Stimulated activated CD8-positive, alpha-beta memory T cell treated with anti-CD3 and anti-CD28 coated beads, Interleukin-12 subunit alpha, Interleukin-12 subunit beta, amount 100 ng/mL, for 1 hour (primary cell): ENCODE measurements at regions not wholly inside any gene's neighbourhood (a gene's known extent, or its start where the extent isn't known, plus 50 kb on each side); places are given as distances from the start of the nearest gene placed in this dataset.
"Not testable (repeated sequence)": the region's sequence is repeated elsewhere in the genome, so short reads cannot be mapped to it uniquely, and the experiment has no call there.

Experiments used
- DNase-seq: peaks from one replicate; pipeline ENCODE4 v3.0.0-alpha.2; 2020; ENCODE audit warnings: low read depth

DNA sequence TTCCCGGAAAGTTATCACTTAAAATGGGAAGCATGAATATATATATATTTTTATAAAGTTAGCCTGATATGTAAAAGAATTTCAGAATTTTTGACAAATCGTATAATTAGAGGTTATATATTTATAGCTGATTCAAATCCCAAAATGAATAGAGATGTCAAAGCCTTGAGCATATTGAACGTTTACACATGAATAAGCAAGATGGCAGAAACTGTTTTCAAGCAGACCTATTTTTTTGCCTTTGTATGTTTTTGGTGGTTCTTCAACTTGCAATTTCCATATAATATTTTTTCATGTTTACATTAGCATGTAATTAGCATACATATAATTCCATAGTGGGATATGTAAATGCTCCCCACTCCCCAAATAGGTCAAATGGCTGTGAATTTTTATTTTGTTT lies 189.9 kb downstream of the PRL start:
- DNase-seq, result no peak

DNA sequence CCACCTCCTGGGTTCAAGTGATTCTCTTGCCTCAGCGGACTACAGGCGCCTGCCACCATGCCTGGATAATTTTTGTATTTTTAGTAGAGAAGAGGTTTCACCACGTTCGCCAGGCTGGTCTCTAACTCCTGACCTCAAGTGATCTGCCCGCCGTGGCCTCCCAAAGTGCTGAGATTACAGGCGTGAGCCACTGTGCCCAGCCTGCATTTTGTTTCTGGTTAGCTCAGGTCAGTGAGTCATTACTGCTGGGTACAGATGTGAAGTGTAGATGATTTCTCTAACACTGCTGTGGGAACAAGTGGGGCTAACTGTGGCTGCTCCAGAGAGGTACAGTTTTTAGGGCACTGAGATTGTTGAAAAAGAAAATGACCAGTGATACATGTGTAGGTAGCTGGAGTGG lies 188.6 kb downstream of the PRL start:
- no peak for DNase-seq

DNA sequence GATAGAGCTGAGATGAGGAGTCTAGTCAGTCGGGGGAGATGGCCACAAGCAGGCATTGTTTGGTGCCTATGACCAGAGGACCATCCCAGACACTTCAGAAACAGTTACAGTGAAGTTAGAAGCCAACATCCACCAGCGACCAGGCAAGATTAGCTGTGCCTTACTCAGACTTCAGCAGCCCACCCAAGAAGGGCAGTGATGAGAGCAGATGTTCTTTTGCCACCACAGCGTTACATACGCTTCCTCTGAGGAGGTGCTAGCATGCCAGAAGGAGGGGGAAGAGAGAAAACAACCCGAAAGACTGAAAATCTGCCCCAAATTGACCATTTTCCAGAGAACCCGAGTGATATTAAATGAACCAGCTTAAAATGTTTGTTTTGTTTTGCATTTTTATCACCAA lies 186.8 kb downstream of the PRL start:
- DNase-seq, result no peak

DNA sequence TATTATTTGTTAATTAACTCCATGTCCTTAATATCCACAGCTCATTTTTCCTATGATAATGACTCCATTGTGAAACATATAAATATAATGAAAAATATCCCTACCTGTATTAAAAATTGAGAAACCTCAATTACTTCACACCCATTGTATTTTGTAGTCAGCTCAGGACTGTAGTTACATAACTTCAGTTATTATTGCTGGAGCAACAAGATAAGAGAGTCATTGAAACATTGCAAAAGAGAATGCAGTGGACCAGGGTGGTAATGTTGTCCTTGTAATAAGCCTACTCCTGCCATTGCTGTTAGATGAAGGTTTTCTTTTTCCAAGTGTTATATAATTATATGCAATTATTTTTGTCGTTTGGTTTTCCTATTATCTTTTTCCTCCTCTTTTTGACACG lies 184.4 kb downstream of the PRL start:
- no peak for DNase-seq

DNA sequence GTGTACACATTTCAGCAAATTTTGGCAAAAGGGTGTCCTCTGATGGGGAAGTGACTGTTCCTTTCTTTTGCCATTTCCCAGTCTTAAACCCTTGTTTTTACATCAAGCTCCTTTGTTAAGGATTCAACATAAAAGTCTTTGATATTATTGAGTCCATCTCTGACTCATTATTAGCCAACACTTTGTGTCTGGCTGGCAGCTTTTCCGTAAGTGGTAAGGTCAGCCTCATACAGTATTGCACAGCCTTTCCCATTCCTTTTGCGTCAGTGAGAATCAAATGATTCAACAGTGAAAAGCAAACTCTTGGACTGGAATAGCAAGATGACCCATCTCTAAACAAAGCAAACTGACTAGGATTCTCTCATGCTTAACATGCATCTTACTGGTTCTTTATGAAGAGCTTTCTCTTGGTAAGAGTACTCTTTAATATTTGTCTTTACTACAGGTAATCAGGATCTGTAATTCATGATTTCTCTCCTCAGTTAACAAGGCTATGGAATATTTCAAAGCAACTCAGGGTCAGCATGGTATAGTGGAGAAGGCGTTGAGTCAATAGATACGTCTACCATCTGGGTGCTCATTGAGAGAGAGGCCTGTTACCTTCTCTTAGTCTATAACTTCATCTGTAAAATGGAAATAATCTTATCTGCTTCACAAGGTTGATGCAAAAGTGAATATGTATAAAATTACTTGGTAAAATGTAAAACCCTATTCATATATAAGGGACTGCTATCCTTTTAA lies 183.6 kb downstream of the PRL start:
- DNase-seq, result no peak

- no peak for DNase-seq
These were observed 181.3 kb downstream of the PRL start for GRCh38 chr6:22115559-22115958.

DNA sequence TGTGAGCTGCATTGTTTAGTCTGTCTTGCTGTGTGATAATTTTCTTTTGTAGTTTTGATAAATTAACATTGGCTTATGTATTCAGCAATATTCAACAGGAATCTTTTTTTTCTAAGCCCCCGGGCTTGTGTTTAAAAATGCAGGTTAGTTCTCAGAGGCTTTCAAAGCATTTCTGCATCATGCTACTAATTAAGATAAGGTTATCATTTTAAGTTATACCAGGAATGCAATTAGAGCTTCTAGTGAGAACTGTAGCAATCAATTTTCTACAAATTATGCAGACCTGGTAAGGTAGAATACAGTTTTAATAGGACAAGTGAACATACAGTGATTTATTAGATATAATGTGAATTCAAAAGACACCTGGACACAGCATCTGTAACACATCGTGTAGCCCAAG lies 179.2 kb downstream of the PRL start:
- no peak for DNase-seq

GRCh38 chr6:22119500-22119899 lies 177.3 kb downstream of the PRL start:
- no peak for DNase-seq

DNA sequence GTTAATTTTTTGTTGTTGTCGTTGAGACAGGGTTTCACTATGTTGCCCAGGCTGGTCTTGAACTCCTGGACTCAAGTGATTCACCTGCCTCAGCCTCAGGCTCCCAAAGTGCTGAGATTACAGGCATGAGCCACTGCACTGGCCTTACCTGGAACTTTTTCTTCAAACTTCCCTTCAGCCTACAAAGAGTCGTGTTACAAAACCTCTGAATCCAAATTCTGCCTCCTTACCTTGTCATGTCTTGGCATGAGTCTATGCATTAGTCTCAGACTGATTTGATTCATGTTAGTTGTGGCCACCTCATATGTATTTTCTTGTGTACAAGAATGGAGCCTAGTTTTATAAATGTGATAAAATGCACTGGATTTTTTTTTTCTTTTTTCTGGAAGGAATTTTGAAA lies 172.1 kb downstream of the PRL start:
- DNase-seq, result no peak

GRCh38 chr6:22126910-22127309 lies 169.9 kb downstream of the PRL start:
- DNase-seq, result no peak

DNA sequence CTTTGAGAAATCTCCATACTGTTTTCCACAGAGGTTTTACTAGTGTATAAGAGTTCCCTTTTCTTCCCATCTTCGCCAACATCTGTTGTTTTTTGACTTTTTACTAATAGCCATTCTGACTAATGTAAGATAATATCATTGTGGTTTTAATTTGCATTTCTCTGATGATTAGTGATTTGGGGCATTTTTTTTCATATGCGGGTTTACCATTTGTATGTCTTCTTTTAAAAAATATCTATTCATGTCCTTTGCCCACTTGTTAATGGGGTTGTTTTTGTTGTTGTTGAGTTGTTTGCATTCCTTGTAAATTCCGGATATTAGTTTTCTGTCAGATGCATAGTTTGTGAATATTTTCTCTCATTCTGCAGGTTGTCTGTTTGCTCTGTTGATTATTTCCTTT lies 167.1 kb downstream of the PRL start:
- DNase-seq, result no peak

GRCh38 chr6:22132656-22133055 lies 164.2 kb downstream of the PRL start:
- DNase-seq, result no peak

DNA sequence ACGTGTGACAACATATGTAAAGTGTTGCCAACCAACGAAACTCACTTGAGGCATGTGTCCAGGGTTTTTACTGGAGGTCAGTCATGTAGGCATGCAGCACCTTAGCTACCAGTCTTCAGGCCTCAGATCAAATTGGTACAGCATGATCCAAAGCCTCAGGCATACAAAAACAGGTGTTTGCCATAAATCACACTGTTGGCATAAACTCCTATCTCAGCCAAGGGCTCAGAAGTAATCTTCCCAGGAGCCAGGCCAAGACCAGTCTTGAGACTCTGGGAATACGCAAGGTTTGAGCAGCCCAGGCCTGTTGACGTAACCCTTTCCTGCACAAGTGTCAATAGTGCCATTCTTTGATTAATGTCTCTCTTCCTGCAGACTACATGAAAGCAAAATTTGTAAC lies 163.5 kb downstream of the PRL start:
- DNase-seq, result no peak

GRCh38 chr6:22134308-22134707 lies 162.5 kb downstream of the PRL start:
- no peak for DNase-seq

- no peak for DNase-seq
These were observed 161.4 kb downstream of the PRL start for GRCh38 chr6:22135395-22135794.

DNA sequence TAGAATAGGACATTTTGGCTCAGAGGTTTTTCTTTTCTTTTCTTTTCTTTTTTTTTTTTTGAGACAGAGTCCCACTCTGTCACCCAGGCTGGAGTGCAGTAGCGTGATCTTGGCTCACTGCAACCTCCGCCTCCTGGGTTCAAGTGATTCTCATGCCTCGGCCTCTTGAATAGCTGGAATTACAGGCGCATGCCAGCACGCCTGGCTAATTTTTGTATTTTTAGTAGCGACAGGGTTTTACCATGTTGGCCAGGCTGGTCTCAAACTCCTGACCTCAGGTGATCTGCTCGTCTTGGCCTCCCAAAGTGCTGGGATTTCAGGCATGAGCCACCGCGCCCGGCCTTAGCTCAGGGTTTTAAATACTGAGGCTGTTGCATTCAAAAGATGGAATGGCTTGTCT lies 156.1 kb downstream of the PRL start:
- not testable (repeated sequence) for DNase-seq

DNA sequence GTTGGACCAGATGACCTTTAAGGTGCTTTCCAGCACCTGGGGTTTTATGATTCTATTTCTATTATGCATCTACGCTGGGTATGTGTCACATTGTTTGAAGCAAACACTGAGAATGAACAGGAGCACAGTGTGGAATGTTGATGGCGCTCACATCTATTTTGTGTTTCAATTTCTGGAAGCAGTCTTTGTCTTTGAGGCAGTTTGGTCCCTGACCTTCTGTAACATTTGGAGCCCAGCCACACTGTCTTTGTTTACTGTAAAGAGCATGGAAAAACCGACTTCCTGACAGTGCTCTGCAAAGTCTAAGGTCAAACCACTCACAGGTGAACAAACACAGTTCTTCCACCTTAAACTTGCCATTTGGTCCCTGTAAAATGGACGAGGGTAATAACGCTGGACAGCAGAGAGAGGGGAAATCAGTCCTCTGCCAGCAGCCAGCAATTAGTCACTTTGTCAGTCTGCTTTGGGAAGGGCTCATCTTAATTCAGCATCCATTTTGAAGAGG lies 155.5 kb downstream of the PRL start:
- no peak for DNase-seq

DNA sequence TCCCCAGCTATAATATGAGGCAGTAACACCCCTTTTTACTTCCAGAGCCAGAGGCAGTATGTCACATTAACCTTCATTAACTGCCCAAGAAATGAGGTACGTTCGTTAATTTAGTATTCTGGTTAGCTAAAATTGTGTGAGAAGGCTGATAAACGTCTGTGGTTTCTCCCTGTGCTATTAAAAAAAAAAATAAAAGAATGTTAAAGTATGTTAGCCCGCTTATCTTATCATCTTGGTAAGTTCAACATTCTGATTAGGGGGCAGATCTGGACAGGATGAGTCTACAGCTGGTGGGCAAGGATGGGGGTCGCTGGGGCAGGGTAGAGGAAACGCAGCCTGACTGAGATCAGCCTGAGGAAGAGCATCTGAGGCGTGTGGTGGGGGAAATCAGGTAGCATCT lies 154.0 kb downstream of the PRL start:
- no peak for DNase-seq

- DNase-seq, result no peak
These were observed 151.5 kb downstream of the PRL start for GRCh38 chr6:22145376-22145775.

DNA sequence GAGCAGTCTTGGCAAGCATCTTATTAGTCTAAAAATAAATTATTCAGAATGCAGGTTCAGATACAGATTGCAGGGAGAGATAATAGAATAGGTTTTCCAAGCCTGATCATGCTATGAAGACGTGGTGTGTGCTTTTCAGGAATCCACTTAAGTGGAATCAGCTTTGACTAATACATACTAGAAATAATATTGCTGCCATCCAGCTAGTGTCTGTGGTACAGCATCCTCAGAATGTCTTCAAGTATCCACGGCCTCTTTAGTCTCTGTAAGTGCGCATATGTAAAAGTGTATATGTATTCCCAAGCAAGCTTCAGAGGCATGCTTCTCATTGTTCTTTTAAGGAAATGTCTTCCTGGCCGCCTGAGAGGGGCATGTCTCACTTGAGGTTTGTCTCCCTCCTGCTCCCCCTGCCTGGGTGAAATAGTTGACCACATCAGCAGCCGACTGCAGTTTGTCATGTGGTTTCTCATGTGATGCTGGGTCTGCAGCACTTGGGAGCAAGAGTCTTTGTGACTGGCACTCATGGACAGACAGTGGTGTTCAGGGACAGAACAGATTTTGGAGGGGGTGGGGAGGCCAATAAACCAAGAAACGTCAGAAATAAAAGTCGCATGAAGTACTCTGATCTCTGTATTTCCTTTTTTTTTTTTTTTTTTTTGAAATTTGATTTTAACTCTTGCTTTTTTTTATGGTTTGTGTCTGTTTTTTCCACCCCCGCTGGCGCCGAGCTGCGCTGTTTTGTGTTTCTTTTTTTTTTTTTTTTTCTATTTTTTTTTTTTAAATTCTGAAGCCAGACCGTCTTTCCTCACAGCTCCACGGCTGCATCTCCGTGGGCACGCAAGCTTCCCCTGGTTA lies 150.8 kb downstream of the PRL start:
- no peak for DNase-seq

DNA sequence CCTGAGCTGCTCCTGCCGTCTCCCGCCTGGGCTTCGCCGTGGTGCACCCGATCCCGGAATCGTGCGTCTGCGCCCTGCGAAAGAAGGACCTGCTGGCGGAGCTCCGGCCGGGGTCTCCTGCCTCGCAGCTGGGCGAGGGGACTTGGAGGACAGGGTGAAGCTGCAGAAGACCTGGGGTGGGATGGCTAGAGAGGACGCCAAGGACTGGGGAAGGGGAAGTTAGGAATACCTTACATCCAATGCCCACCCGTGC lies 150.2 kb downstream of the PRL start:
- no peak for DNase-seq

DNA sequence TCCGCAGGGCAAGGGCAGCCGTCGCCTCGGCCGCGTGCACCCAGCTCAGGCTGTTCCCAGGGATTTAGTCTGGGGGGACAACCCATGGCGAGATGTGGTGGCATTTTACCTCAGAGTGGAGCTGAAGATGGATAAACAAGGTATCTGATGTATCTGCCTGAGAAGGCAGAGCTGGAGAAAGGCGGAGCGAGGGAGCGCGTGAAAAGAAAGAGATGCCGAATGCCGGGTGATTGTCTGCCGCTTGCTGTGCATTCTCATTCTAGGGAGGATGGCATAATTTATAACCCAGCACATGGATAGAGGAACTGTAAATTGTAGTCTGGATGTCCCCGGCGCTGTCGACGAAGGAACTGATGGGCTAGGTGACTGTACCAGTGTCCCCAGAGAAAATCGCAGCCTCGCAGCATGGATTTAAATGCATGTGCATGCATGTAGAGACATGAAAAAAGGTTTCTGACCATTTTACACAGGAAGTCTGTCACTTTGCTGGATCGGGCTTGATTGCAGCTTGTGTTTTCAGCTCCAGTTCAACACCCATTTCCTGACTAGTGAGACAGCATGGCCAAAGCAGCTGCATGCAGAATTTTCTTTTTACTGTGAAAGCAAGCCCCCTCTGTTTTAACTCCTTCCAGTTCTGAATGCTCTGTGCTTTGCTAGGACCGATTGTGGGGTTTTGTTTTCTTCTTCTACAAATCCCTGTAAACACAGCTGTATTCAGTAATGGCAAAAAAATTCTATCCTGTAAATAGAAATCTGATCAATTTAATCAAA lies 149.7 kb downstream of the PRL start:
- no peak for DNase-seq
